GM20000 (cell line): ENCODE measurements at regions not wholly inside any gene's neighbourhood (a gene's known extent, or its start where the extent isn't known, plus 50 kb on each side); places are given as distances from the start of the nearest gene placed in this dataset.

Experiments used
- DNase-seq: peaks from one replicate; pipeline ENCODE4 v3.0.0; 2012; ENCODE audit warnings: low spot score
- TF ChIP-seq, protein P1 (sequence below): IDR thresholded peaks from 2 replicates; pipeline ENCODE4 v1.5.1; 2012; ENCODE audit warnings: mild to moderate bottlenecking, control low read depth; ENCODE audit errors: extremely low read depth, missing control alignments

DNA sequence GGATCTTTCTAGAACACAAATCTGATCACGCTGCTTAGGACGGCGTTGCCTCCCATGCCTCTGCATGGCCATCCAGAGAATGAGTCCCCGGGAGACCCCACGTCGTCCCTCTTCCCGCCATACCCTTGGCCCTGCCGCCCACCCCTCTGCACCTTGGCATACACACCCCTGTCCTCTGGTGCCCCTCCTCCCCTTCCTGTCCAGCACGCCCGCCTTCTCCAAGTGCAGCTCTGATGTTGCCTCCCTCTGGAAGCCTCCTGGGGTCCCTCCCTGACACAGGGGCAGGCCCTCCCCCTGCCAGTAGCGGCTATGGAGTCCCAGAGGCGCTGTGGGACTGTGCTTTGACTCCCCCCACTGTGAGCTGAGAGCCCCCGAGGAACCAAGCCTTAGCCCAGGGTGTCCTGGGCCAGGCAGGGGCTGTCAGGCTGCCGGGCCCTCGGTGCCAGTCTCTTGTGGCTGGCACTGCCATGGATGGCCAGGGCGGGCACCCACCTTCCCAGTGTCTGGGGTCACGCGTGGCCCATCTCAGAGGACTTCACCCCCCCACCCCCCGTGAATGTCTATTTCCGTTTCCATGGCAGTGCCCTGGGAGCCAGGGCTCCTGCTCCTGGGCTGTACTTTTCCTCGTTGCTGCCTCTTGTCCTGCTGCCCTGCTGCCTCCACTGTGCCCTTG lies 70.5 kb upstream of the RNU6ATAC start:
- TF ChIP-seq, protein P1, sequence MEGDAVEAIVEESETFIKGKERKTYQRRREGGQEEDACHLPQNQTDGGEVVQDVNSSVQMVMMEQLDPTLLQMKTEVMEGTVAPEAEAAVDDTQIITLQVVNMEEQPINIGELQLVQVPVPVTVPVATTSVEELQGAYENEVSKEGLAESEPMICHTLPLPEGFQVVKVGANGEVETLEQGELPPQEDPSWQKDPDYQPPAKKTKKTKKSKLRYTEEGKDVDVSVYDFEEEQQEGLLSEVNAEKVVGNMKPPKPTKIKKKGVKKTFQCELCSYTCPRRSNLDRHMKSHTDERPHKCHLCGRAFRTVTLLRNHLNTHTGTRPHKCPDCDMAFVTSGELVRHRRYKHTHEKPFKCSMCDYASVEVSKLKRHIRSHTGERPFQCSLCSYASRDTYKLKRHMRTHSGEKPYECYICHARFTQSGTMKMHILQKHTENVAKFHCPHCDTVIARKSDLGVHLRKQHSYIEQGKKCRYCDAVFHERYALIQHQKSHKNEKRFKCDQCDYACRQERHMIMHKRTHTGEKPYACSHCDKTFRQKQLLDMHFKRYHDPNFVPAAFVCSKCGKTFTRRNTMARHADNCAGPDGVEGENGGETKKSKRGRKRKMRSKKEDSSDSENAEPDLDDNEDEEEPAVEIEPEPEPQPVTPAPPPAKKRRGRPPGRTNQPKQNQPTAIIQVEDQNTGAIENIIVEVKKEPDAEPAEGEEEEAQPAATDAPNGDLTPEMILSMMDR = no peak
- DNase-seq = no peak

DNA sequence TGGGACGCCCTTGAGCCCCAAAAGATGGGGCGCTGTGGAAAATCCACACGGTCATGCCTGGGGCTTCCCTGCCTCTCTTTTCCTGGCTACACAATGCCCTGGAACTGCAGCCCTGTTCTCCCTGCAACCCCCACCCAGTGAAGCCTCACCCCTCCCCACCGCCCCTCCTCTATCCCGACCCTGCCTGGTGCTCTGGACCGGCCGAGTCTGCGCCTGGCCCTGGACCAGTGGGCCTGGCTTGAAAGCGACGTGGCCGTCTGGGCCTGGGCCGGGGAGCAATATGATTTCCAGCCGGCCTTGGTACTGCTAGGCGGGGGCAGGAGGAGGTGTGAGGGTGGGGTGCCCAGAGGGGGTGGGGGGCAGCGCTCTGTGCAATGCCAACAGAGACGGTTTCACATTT lies 71.0 kb upstream of the RNU6ATAC start:
- DNase-seq = no peak
- TF ChIP-seq, protein P1 = no peak

DNA sequence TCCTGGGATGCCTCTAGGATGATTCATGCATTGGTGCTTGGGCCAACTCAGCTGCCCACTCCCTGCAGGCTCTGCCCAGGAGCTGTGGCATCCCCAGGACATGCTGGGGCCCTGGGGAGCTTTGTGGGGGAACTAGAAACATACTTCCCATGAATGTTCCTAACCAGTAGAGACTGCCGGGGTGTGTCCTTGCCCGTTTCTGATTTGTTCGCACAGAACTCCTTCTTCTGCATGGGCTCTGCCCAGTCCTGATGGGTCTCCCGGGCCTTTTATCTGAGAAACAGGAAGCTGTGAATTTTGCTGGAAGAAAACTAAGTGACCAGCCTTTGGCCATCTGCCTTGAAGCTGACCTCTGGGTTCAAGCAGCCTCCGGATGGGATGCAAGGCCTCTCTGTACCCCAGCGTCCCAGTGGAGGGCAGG lies 71.6 kb upstream of the RNU6ATAC start:
- no peak for DNase-seq
- TF ChIP-seq, protein P1 = no peak

DNA sequence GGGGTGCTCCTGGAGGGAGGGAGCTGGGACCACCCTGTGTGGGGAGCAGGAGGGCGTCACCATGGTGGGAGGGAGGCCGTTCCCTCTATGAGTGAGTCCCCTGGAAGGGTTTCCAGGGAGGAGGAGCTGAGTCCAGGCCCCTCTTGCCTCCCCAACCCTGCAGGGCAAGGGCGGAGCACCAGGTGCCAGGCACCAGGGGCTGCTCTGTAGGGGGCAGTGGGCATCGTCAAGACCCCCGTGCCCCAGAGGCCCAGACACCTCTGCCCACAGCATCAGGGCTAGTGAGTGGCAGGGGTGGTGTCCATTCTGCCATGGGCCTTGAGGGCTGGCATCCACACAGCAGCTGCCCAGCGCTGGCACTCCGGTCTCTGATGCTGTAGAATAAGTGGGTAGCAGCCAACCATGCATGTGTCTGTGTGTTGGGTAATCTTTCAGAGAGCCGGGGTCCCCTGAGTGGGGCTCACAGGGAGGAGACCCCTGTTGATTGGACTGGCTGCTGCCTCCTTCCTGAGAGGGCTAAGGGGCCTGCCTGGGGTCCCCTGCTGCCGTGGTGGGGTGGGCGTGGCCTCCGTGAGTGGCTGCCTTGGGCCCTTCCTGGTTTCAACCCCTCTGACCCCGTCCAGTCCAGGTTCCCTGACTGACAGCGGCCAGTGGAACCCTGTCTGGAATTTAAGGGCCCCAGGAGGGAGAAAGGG lies 72.7 kb upstream of the RNU6ATAC start:
- TF ChIP-seq, protein P1 = no peak

DNA sequence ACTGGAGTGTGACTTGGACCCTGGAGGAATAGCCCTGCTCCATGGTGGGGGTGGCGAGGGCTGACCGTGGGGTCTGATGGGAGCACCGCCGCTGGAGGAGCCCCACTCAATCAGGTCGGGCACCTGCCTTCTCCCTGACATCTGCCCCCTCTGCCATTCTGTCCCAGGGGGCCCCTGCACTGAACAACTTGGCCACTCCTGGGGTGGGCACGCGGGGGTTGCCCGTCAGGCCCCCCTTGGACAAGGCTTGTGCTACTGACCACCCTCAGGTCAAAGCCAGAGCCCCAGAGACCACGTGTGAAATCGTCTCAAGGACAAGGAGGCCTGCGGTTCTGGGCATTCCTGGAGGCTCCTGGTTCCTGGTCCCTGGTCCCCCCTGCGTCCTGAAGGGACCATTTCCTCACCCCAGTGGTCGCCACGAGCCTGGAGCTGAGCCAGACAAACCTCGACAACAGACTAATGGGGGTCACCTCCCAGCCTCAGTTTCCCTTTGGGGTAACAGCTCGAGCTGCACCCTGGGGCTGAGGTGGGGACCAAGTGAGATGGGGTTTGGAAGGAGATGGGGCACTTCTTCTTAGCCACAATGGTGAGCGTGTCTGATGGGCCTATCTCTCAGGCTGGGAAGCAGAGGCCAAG lies 73.4 kb upstream of the RNU6ATAC start:
- DNase-seq = no peak
- TF ChIP-seq, protein P1 = no peak

More for the DNA sequence above, 72.7 kb upstream of the RNU6ATAC start:
- DNase-seq = no peak

DNA sequence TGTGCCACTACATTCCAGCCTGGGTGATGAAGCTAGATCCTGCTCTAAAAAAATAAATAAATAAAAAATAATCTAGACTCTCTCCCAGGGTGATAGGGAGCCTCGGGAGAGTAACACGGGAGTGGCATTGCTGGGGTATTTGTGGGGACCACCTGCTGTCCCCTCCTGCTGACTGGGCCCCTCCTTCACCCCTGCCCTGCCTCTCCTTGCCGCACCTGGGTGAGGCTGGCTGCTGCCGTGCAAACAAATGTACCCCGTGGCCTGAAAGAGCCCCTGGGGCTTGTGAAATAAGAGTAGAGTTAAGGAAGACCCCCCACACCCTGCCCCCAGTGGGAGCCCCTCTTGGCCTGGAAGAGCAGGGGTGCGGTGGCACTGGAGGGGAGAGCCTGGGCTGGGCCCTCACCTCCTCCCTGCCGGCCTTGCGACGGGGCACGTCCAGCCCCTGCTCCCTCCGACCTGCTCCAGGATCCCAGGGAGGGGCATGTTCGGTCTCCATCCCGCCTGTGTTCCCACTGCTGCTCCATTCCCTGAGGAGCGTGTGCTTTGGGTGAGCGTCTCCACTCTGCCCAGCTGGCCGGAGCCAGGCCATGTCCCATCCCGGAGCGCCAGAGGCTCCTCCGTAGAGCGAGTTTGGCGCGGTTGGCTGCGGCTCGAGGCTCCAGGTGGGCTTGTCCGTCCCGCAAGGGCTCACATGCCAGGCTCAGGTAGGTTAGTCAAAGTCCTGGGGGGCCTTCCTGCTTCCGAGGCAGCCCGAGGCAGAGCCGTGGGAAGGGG lies 75.0 kb upstream of the RNU6ATAC start:
- DNase-seq = no peak
- TF ChIP-seq, protein P1 = no peak
